ENCODE measurements at regions not wholly inside any gene's neighbourhood (a gene's known extent, or its start where the extent isn't known, plus 50 kb on each side); places are given as distances from the start of the nearest gene placed in this dataset.

DNA sequence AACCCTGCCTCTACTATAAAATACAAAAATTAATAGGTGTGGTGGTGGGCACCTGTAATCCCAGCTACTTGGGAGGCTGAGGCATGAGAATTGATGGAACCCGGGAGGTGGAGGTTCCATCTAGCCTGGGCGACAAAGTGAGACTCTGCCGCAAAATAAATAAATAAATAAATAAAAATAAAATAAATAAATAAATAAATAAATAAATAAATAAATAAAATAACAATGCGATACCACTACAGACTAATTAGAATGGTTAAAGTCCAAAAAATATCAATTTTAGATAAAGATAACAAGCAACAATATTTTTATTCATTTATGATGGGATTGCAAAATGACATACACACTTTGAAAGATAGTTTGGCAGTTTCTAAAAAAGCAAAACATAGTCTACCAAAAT lies 1131.5 kb downstream of the SI start:
- TF ChIP-seq ZNF70 (CRISPR knock-in tag; IDR thresholded peaks at IDR 0.05) = no peak
- TF ChIP-seq, protein P1, sequence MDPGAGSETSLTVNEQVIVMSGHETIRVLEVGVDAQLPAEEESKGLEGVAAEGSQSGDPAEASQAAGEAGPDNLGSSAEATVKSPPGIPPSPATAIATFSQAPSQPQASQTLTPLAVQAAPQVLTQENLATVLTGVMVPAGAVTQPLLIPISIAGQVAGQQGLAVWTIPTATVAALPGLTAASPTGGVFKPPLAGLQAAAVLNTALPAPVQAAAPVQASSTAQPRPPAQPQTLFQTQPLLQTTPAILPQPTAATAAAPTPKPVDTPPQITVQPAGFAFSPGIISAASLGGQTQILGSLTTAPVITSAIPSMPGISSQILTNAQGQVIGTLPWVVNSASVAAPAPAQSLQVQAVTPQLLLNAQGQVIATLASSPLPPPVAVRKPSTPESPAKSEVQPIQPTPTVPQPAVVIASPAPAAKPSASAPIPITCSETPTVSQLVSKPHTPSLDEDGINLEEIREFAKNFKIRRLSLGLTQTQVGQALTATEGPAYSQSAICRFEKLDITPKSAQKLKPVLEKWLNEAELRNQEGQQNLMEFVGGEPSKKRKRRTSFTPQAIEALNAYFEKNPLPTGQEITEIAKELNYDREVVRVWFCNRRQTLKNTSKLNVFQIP (CRISPR knock-in tag; IDR thresholded peaks at IDR 0.05; ENCODE audit: borderline replicate concordance, low read depth) = no peak
- no peak for TF ChIP-seq RARB (CRISPR knock-in tag; IDR thresholded peaks at IDR 0.05)
- no peak for TF ChIP-seq ZFP30 (CRISPR knock-in tag; IDR thresholded peaks at IDR 0.05)
- TF ChIP-seq, protein P2, sequence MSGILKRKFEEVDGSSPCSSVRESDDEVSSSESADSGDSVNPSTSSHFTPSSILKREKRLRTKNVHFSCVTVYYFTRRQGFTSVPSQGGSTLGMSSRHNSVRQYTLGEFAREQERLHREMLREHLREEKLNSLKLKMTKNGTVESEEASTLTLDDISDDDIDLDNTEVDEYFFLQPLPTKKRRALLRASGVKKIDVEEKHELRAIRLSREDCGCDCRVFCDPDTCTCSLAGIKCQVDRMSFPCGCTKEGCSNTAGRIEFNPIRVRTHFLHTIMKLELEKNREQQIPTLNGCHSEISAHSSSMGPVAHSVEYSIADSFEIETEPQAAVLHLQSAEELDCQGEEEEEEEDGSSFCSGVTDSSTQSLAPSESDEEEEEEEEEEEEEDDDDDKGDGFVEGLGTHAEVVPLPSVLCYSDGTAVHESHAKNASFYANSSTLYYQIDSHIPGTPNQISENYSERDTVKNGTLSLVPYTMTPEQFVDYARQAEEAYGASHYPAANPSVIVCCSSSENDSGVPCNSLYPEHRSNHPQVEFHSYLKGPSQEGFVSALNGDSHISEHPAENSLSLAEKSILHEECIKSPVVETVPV (CRISPR knock-in tag; IDR thresholded peaks at IDR 0.05) = no peak
- no peak for TF ChIP-seq PPARA (CRISPR knock-in tag; IDR thresholded peaks at IDR 0.05; ENCODE audit: borderline replicate concordance)
- TF ChIP-seq ZNF8 (CRISPR knock-in tag; IDR thresholded peaks at IDR 0.05) = no peak
- no peak for TF ChIP-seq ARNTL (CRISPR knock-in tag; IDR thresholded peaks at IDR 0.05; ENCODE audit: borderline replicate concordance, low read depth)
